ENCODE measurements at regions not wholly inside any gene's neighbourhood (a gene's known extent, or its start where the extent isn't known, plus 50 kb on each side); places are given as distances from the start of the nearest gene placed in this dataset.

DNA sequence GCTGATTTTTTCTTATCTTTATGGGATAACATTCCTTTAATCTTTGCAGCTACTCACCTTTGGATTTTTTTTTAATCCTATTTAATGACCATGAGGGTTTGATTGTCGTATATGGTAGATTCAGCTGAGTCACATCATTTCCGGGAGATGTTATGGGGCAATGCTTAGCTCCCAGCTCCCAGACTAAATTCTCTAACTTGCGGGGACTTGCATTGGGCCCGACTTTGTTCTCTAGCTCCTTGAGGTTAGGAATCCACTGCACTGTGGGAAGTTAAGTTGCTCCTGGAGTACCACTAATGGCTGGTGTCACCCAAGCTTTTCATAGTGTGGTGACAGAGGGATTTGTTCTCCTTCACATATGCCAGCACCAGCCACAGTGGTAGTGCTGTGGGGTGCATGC, 287.4 kb downstream of the TECRL start:
- no peak overlapping the region for H3K4me2 ChIP-seq (ENCODE audit: low read length)
- ChIA-PET POLR2A (interaction anchor here (0.6 to 1.5 kb wide), 2 partner anchors 9 to 12 kb away, joined by 3 to 4 read pairs; no protein-coding TSS in a partner anchor), CTCF (ENCODE audit: unreplicated experiment) (no interaction called here)
- no peaks in the 10 kb centered on the region for H4K20me1 ChIP-seq (ENCODE audit: insufficient read depth, low read length)
- no peaks in the 10 kb centered on the region for H3K9me2 ChIP-seq (ENCODE audit: insufficient read depth, low read length)
- no peak overlapping the region for H2AFZ ChIP-seq (ENCODE audit: low read length)
- H3K36me3 ChIP-seq (ENCODE audit: insufficient read depth, low read length) = no peaks in the 10 kb centered on the region
- no peak for DNase-seq (ENCODE audit: low spot score)
- no peaks in the 10 kb centered on the region for H3K4me1 ChIP-seq (ENCODE audit: insufficient read depth, low read length, poor library complexity, severe bottlenecking)
- H3K79me2 ChIP-seq (ENCODE audit: insufficient read depth, low read depth, low read length) = no peaks in the 10 kb centered on the region
- no peak overlapping the region for H3K4me3 ChIP-seq (ENCODE audit: low read depth, low read length, poor library complexity, severe bottlenecking)
- intact Hi-C loops (cut with micrococcal nuclease; ENCODE audit: unreplicated experiment) = no loop called here
- TF ChIP-seq, protein P1, sequence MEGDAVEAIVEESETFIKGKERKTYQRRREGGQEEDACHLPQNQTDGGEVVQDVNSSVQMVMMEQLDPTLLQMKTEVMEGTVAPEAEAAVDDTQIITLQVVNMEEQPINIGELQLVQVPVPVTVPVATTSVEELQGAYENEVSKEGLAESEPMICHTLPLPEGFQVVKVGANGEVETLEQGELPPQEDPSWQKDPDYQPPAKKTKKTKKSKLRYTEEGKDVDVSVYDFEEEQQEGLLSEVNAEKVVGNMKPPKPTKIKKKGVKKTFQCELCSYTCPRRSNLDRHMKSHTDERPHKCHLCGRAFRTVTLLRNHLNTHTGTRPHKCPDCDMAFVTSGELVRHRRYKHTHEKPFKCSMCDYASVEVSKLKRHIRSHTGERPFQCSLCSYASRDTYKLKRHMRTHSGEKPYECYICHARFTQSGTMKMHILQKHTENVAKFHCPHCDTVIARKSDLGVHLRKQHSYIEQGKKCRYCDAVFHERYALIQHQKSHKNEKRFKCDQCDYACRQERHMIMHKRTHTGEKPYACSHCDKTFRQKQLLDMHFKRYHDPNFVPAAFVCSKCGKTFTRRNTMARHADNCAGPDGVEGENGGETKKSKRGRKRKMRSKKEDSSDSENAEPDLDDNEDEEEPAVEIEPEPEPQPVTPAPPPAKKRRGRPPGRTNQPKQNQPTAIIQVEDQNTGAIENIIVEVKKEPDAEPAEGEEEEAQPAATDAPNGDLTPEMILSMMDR (conservative IDR thresholded peaks at IDR 0.05; ENCODE audit: low read length) = no peak
- no TSS peak for BruUV-seq (replicated peaks)
- no peaks in the 10 kb centered on the region for H3K9me3 ChIP-seq (ENCODE audit: low read length)
- H3K27ac ChIP-seq (ENCODE audit: low read depth, low read length, poor library complexity, severe bottlenecking) = no peak overlapping the region

DNA sequence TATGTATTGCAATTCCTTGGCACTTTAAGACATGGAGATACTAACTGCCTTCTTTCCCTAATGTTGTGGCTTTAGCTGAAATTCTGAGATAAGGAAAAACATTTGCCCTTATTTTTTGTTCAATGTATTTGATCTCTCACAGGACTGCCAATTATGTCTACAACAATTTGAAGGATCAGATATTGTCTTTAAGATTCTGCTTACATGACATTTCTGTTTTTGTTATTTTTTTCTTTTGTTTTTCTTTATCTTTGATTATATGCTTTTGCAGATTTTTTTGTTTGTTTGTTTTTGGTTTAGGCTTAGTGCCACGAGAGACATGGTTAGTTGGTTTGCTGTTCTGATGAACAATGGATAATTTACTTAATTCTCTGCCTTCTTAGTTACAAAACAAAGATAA, 303.3 kb downstream of the TECRL start:
- Histone ChIP-seq H3K4me2 (ENCODE audit: low read length) (no peak overlapping the region), H3K27ac (ENCODE audit: low read depth, low read length, poor library complexity, severe bottlenecking) (no peak overlapping the region), H3K9me2 (ENCODE audit: insufficient read depth, low read length) (no peaks in the 10 kb centered on the region), H4K20me1 (ENCODE audit: insufficient read depth, low read length) (no peaks in the 10 kb centered on the region), H3K4me1 (ENCODE audit: insufficient read depth, low read length, poor library complexity, severe bottlenecking) (no peaks in the 10 kb centered on the region), H3K4me3 (ENCODE audit: low read depth, low read length, poor library complexity, severe bottlenecking) (no peak overlapping the region), H3K36me3 (ENCODE audit: insufficient read depth, low read length) (no peaks in the 10 kb centered on the region), H3K9me3 (ENCODE audit: low read length) (no peaks in the 10 kb centered on the region), H3K79me2 (ENCODE audit: insufficient read depth, low read depth, low read length) (no peaks in the 10 kb centered on the region), H2AFZ (ENCODE audit: low read length) (no peak overlapping the region)
- ChIA-PET POLR2A (no interaction called here), CTCF (ENCODE audit: unreplicated experiment) (no interaction called here)
- intact Hi-C loops (cut with micrococcal nuclease; ENCODE audit: unreplicated experiment) = no loop called here
- no TSS peak for BruUV-seq (replicated peaks)
- TF ChIP-seq, protein P1 (conservative IDR thresholded peaks at IDR 0.05; ENCODE audit: low read length) = no peak
- TF ChIP-seq EZH2phosphoT487 (IDR thresholded peaks at IDR 0.05; ENCODE audit: borderline replicate concordance, low read depth, low read length) = no peak
- DNase-seq (ENCODE audit: low spot score) = no peak

DNA sequence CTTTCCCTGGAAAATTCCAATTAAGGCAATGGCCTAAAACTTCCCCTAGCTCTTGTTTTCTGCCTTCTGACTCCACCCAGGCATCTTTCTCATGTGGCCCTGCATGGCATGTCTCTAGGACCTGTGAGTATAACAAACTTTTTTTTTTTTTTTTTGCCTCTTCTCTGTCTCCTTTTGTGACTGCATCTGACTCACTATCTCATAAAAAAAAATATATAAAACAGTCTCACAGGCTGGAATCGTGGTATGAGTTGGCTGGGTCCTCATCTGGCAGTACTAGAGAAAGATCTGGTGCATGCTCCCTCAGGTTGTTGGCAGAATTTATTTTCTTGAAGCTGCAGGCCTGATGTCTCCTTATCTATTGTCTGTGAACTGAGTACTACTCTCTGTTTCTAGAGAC, 313.9 kb downstream of the TECRL start:
- TF ChIP-seq, protein P1 (conservative IDR thresholded peaks at IDR 0.05; ENCODE audit: low read length) = no peak
- TF ChIP-seq EZH2phosphoT487 (IDR thresholded peaks at IDR 0.05; ENCODE audit: borderline replicate concordance, low read depth, low read length) = no peak
- intact Hi-C loops (cut with micrococcal nuclease; ENCODE audit: unreplicated experiment) = no loop called here
- no peak overlapping the region for H3K4me3 ChIP-seq (ENCODE audit: low read depth, low read length, poor library complexity, severe bottlenecking)
- H2AFZ ChIP-seq (ENCODE audit: low read length) = no peak overlapping the region
- ChIA-PET CTCF (ENCODE audit: unreplicated experiment) (no interaction called here), POLR2A (no interaction called here)
- no peaks in the 10 kb centered on the region for H3K79me2 ChIP-seq (ENCODE audit: insufficient read depth, low read depth, low read length)
- H3K9me2 ChIP-seq (ENCODE audit: insufficient read depth, low read length) = no peaks in the 10 kb centered on the region
- H4K20me1 ChIP-seq (ENCODE audit: insufficient read depth, low read length) = no peaks in the 10 kb centered on the region
- H3K4me2 ChIP-seq (ENCODE audit: low read length) = no peak overlapping the region
- H3K9me3 ChIP-seq (ENCODE audit: low read length) = no peaks in the 10 kb centered on the region
- H3K4me1 ChIP-seq (ENCODE audit: insufficient read depth, low read length, poor library complexity, severe bottlenecking) = no peaks in the 10 kb centered on the region
- H3K27ac ChIP-seq (ENCODE audit: low read depth, low read length, poor library complexity, severe bottlenecking) = no peak overlapping the region
- no TSS peak for BruUV-seq (replicated peaks)
- DNase-seq (ENCODE audit: low spot score) = no peak
- no peaks in the 10 kb centered on the region for H3K36me3 ChIP-seq (ENCODE audit: insufficient read depth, low read length)

Data from OCI-LY7 (cell line).